Memory B cell (primary cell): ENCODE measurements at regions not wholly inside any gene's neighbourhood (a gene's known extent, or its start where the extent isn't known, plus 50 kb on each side); places are given as distances from the start of the nearest gene placed in this dataset.

Source experiments
- ATAC-seq: fragments of 150-1000 bp; cut with Tn5 transposase; 2 replicates; pipeline ENCODE4 v1.10.0; 2021; ENCODE audit warnings: low read depth, mild to moderate bottlenecking, moderate library complexity
- DNase-seq, 2 donors: peaks; one replicate each; pipeline ENCODE4 v3.0.0; 2022; ENCODE audit warnings: low spot score in 2 of 2
- H3K27ac Mint-ChIP-seq: one replicate; pipeline ENCODE4 v1.8.0; 2022; ENCODE audit warnings: mild to moderate bottlenecking, moderate library complexity, mixed read lengths
- H3K27me3 Mint-ChIP-seq: one replicate; pipeline ENCODE4 v1.8.0; 2022; ENCODE audit warnings: mixed read lengths
- H3K36me3 Mint-ChIP-seq: one replicate; pipeline ENCODE4 v1.8.0; 2022; ENCODE audit warnings: mild to moderate bottlenecking, mixed read lengths
- H3K4me1 Mint-ChIP-seq: one replicate; pipeline ENCODE4 v1.8.0; 2022; ENCODE audit warnings: mixed read lengths
- H3K4me3 Mint-ChIP-seq: one replicate; pipeline ENCODE4 v1.8.0; 2022; ENCODE audit warnings: mild to moderate bottlenecking, moderate library complexity, mixed read lengths
- H3K9me3 Mint-ChIP-seq: one replicate; pipeline ENCODE4 v1.8.0; 2022; ENCODE audit warnings: mixed read lengths

GRCh38 chr7:41046221-41046761 is 656.6 kb downstream of the INHBA start:
- Mint-ChIP-seq H3K9me3 (peaks cover 1% of the 10 kb centered on the region), H3K27me3 (no peaks in the 10 kb centered on the region), H3K4me3 (no peak overlapping the region), H3K27ac (no peak overlapping the region), H3K4me1 (no peaks in the 10 kb centered on the region), H3K36me3 (no peaks in the 10 kb centered on the region)
- DNase-seq (no peak), ATAC-seq (no peak)

- H3K36me3 Mint-ChIP-seq: no peaks in the 10 kb centered on the region
- no peak for ATAC-seq
- peaks cover 1% of the 10 kb centered on the region for H3K9me3 Mint-ChIP-seq
- H3K4me1 Mint-ChIP-seq: no peaks in the 10 kb centered on the region
- no peak overlapping the region for H3K27ac Mint-ChIP-seq
- H3K27me3 Mint-ChIP-seq: no peaks in the 10 kb centered on the region
- no peak overlapping the region for H3K4me3 Mint-ChIP-seq
- DNase-seq: no peak
Measured at GRCh38 chr7:41045556-41046123, 657.2 kb downstream of the INHBA start.

GRCh38 chr7:41039981-41040380 is 662.9 kb downstream of the INHBA start:
- no peak for DNase-seq
- Mint-ChIP-seq H3K27me3 (no peaks in the 10 kb centered on the region), H3K4me1 (no peaks in the 10 kb centered on the region), H3K4me3 (no peak overlapping the region), H3K36me3 (no peaks in the 10 kb centered on the region), H3K9me3 (peaks cover 1% of the 10 kb centered on the region), H3K27ac (no peak overlapping the region)
- no peak for ATAC-seq

GRCh38 chr7:41039386-41039953 is 663.4 kb downstream of the INHBA start:
- no peak overlapping the region for H3K4me3 Mint-ChIP-seq
- H3K27ac Mint-ChIP-seq: no peak overlapping the region

GRCh38 chr7:41038211-41038610 is 664.7 kb downstream of the INHBA start:
- no peak for DNase-seq
- no peak overlapping the region for H3K27ac Mint-ChIP-seq
- no peaks in the 10 kb centered on the region for H3K9me3 Mint-ChIP-seq
- H3K4me1 Mint-ChIP-seq: no peaks in the 10 kb centered on the region
- no peaks in the 10 kb centered on the region for H3K36me3 Mint-ChIP-seq
- peaks cover 1% of the 10 kb centered on the region for H3K27me3 Mint-ChIP-seq
- ATAC-seq: no peak
- H3K4me3 Mint-ChIP-seq: no peak overlapping the region

More at GRCh38 chr7:41039386-41039953, 663.4 kb downstream of the INHBA start:
- no peaks in the 10 kb centered on the region for H3K27me3 Mint-ChIP-seq
- no peaks in the 10 kb centered on the region for H3K36me3 Mint-ChIP-seq
- ATAC-seq (no peak), DNase-seq (no peak)
- peaks cover 1% of the 10 kb centered on the region for H3K9me3 Mint-ChIP-seq
- H3K4me1 Mint-ChIP-seq: no peaks in the 10 kb centered on the region

- Mint-ChIP-seq H3K27ac (no peak overlapping the region), H3K4me1 (no peaks in the 10 kb centered on the region), H3K9me3 (no peaks in the 10 kb centered on the region), H3K36me3 (no peaks in the 10 kb centered on the region), H3K27me3 (peaks cover 1% of the 10 kb centered on the region), H3K4me3 (no peak overlapping the region)
- no peak for ATAC-seq
- no peak for DNase-seq
Measured at GRCh38 chr7:41037691-41038090, 665.2 kb downstream of the INHBA start.

GRCh38 chr7:41035794-41036193 is 667.1 kb downstream of the INHBA start:
- DNase-seq (no peak), ATAC-seq (no peak)
- no peak overlapping the region for H3K27ac Mint-ChIP-seq
- H3K4me1 Mint-ChIP-seq: no peaks in the 10 kb centered on the region
- H3K4me3 Mint-ChIP-seq: no peak overlapping the region
- no peaks in the 10 kb centered on the region for H3K9me3 Mint-ChIP-seq
- peaks cover 1% of the 10 kb centered on the region for H3K27me3 Mint-ChIP-seq
- no peaks in the 10 kb centered on the region for H3K36me3 Mint-ChIP-seq

GRCh38 chr7:41033500-41033899 is 669.4 kb downstream of the INHBA start:
- DNase-seq: no peak
- Mint-ChIP-seq H3K27me3 (peaks cover 1% of the 10 kb centered on the region), H3K36me3 (no peaks in the 10 kb centered on the region), H3K27ac (no peak overlapping the region), H3K9me3 (no peaks in the 10 kb centered on the region), H3K4me1 (no peaks in the 10 kb centered on the region), H3K4me3 (no peak overlapping the region)
- no peak for ATAC-seq

GRCh38 chr7:41030673-41031072 is 672.2 kb downstream of the INHBA start:
- ATAC-seq: no peak
- H3K9me3 Mint-ChIP-seq: no peaks in the 10 kb centered on the region
- no peak overlapping the region for H3K4me3 Mint-ChIP-seq
- H3K27me3 Mint-ChIP-seq: peaks cover 1% of the 10 kb centered on the region
- no peak for DNase-seq
- H3K36me3 Mint-ChIP-seq: no peaks in the 10 kb centered on the region
- no peaks in the 10 kb centered on the region for H3K4me1 Mint-ChIP-seq
- H3K27ac Mint-ChIP-seq: no peak overlapping the region

GRCh38 chr7:41029072-41029499 is 673.8 kb downstream of the INHBA start:
- H3K9me3 Mint-ChIP-seq: no peaks in the 10 kb centered on the region
- ATAC-seq: no peak
- H3K27ac Mint-ChIP-seq: no peak overlapping the region
- no peak for DNase-seq
- H3K4me1 Mint-ChIP-seq: no peaks in the 10 kb centered on the region
- H3K36me3 Mint-ChIP-seq: no peaks in the 10 kb centered on the region
- H3K27me3 Mint-ChIP-seq: peaks cover 1% of the 10 kb centered on the region
- H3K4me3 Mint-ChIP-seq: no peak overlapping the region

GRCh38 chr7:41028580-41028979 is 674.3 kb downstream of the INHBA start:
- DNase-seq (no peak), ATAC-seq (no peak)
- Mint-ChIP-seq H3K27me3 (no peaks in the 10 kb centered on the region), H3K9me3 (no peaks in the 10 kb centered on the region), H3K4me3 (no peak overlapping the region), H3K36me3 (no peaks in the 10 kb centered on the region), H3K27ac (no peak overlapping the region), H3K4me1 (no peaks in the 10 kb centered on the region)

- H3K4me3 Mint-ChIP-seq: no peak overlapping the region
- no peaks in the 10 kb centered on the region for H3K4me1 Mint-ChIP-seq
- ATAC-seq: no peak
- no peak for DNase-seq
- no peak overlapping the region for H3K27ac Mint-ChIP-seq
- no peaks in the 10 kb centered on the region for H3K36me3 Mint-ChIP-seq
- no peaks in the 10 kb centered on the region for H3K27me3 Mint-ChIP-seq
- H3K9me3 Mint-ChIP-seq: no peaks in the 10 kb centered on the region
Measured at GRCh38 chr7:41027428-41028115, 675.3 kb downstream of the INHBA start.

GRCh38 chr7:41024126-41024525 is 678.8 kb downstream of the INHBA start:
- no peak overlapping the region for H3K4me3 Mint-ChIP-seq
- H3K9me3 Mint-ChIP-seq: no peaks in the 10 kb centered on the region
- DNase-seq (no peak), ATAC-seq (no peak)
- no peak overlapping the region for H3K27ac Mint-ChIP-seq
- H3K36me3 Mint-ChIP-seq: no peaks in the 10 kb centered on the region
- H3K27me3 Mint-ChIP-seq: no peaks in the 10 kb centered on the region
- no peaks in the 10 kb centered on the region for H3K4me1 Mint-ChIP-seq

- no peaks in the 10 kb centered on the region for H3K4me1 Mint-ChIP-seq
- H3K9me3 Mint-ChIP-seq: no peaks in the 10 kb centered on the region
- no peaks in the 10 kb centered on the region for H3K27me3 Mint-ChIP-seq
- H3K27ac Mint-ChIP-seq: no peak overlapping the region
- H3K4me3 Mint-ChIP-seq: no peak overlapping the region
- H3K36me3 Mint-ChIP-seq: no peaks in the 10 kb centered on the region
- DNase-seq: no peak
- ATAC-seq: no peak
Measured at GRCh38 chr7:41020056-41020455, 682.8 kb downstream of the INHBA start.
